ENCODE measurements at regions not wholly inside any gene's neighbourhood (a gene's known extent, or its start where the extent isn't known, plus 50 kb on each side); places are given as distances from the start of the nearest gene placed in this dataset.

GRCh38 chr16:65500919-65501318 lies 379.1 kb upstream of the CDH11 start:
- no peak for TF ChIP-seq CTCF (IDR thresholded peaks at IDR 0.05; ENCODE audit: poor library complexity)
- no peak for TF ChIP-seq EZH2 (IDR thresholded peaks at IDR 0.05; ENCODE audit: borderline replicate concordance)
- no peak for TF ChIP-seq EZH2phosphoT487 (IDR thresholded peaks at IDR 0.05; ENCODE audit: low read depth, severe bottlenecking, unreplicated experiment)
